ENCODE measurements at regions not wholly inside any gene's neighbourhood (a gene's known extent, or its start where the extent isn't known, plus 50 kb on each side); places are given as distances from the start of the nearest gene placed in this dataset.

DNA sequence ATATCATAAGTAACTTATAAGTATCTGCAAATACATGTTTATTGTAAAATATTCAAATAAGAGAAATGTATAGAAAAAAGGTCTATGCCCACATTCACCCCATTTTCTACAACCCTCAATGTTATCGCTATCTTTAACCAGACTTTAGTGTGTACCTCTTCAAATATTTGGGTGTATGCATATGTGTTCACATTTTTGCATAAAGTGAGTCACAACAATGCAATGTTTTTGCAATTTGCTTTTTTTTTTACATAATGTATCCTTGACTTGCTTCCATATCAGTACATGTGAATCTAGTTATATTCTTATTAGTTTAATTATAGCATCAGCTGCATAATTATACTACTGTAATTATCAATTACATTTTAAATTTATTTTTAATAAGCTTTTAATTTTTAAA, 117.3 kb upstream of the LYSMD4 start:
- TF ChIP-seq, protein P1, sequence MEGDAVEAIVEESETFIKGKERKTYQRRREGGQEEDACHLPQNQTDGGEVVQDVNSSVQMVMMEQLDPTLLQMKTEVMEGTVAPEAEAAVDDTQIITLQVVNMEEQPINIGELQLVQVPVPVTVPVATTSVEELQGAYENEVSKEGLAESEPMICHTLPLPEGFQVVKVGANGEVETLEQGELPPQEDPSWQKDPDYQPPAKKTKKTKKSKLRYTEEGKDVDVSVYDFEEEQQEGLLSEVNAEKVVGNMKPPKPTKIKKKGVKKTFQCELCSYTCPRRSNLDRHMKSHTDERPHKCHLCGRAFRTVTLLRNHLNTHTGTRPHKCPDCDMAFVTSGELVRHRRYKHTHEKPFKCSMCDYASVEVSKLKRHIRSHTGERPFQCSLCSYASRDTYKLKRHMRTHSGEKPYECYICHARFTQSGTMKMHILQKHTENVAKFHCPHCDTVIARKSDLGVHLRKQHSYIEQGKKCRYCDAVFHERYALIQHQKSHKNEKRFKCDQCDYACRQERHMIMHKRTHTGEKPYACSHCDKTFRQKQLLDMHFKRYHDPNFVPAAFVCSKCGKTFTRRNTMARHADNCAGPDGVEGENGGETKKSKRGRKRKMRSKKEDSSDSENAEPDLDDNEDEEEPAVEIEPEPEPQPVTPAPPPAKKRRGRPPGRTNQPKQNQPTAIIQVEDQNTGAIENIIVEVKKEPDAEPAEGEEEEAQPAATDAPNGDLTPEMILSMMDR (IDR thresholded peaks at IDR 0.05) = no peak
- TF ChIP-seq ZFX (IDR thresholded peaks at IDR 0.05; ENCODE audit: borderline replicate concordance) = no peak
